ENCODE measurements at regions not wholly inside any gene's neighbourhood (a gene's known extent, or its start where the extent isn't known, plus 50 kb on each side); places are given as distances from the start of the nearest gene placed in this dataset.
"Not testable (repeated sequence)": the region's sequence is repeated elsewhere in the genome, so short reads cannot be mapped to it uniquely, and the experiment has no call there.

DNA sequence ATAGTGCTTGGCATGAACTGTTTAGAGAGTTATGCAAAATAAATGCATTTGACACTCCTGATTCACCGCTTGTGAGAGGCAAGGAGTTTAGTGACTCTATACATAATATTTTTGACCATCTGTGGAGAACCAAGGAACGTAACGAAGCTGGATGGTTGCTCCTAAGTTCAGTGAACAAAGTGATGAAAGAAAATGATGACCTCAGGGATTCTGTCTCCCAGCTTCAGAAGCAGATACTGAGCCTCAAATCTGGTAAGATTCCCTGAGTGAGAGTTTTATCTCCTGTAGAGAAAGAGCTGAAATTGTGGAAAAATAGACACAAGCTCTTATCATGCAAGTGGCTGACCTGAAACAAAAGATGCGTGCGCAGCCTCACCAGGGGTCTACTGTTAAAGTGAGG lies 273.6 kb upstream of the ZNF385D start:
- not testable (repeated sequence) for H3K4me3 Mint-ChIP-seq; ATAC-seq (replicated peaks in 1 of 2); H3K27ac Mint-ChIP-seq; H3K27me3 Mint-ChIP-seq (ENCODE audit: low read depth); DNase-seq; H3K36me3 Mint-ChIP-seq (ENCODE audit: insufficient read depth in 2 of 2); H3K4me1 Mint-ChIP-seq (ENCODE audit: low read depth)
- peaks cover 4 to 10% of the 10 kb centered on the region in 2 donors for H3K9me3 Mint-ChIP-seq

DNA sequence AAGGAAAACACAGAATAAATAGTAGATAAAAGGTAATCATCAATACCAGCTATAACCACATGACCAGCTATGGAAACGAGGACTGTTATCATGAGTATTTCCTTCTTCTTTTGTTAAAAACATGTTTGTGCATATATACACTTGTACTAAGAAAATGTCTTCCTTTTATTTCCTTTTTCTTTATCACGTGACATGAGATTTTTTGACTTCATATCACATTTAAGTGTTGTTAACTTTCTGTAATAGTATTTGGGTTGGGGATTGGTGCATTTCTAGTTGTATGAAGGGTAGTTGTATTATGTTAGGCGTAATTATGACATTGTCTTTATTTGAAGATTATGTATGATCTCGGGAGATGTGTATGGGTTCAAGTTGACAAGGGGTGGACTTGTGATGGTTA lies 278.5 kb upstream of the ZNF385D start:
- Mint-ChIP-seq H3K4me1 (ENCODE audit: low read depth) (no peaks in the 10 kb centered on the region), H3K27me3 (ENCODE audit: low read depth) (no peaks in the 10 kb centered on the region), H3K4me3 (no peak overlapping the region), H3K27ac (no peak overlapping the region), H3K9me3 (peaks cover 2 to 10% of the 10 kb centered on the region in 2 donors), H3K36me3 (ENCODE audit: insufficient read depth in 2 of 2) (no peaks in the 10 kb centered on the region)
- no peak for ATAC-seq (replicated peaks in 1 of 2)
- no peak for DNase-seq

DNA sequence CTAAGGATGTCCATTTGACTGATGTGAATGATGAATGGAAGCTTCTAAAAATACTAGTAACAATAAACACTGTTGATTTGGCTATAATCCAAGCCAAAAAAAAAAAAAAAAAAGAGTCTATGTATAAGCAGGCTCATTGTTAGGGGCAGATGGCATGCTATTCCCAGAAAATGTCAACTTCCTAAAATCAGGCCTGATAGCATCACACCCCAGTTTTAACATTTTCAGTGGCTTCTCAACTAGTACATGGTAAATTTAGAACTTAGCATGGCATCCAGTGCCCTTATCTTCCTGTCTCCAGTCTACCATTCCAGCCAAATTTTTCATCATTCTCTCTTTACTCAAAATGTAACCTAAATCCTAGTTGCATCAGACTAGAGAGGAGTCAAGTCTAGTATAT lies 288.2 kb upstream of the ZNF385D start:
- no peaks in the 10 kb centered on the region for H3K27me3 Mint-ChIP-seq (ENCODE audit: low read depth)
- no peaks in the 10 kb centered on the region for H3K36me3 Mint-ChIP-seq (ENCODE audit: insufficient read depth in 2 of 2)
- no peak for ATAC-seq (replicated peaks in 1 of 2)
- H3K27ac Mint-ChIP-seq: no peak overlapping the region
- H3K9me3 Mint-ChIP-seq: peaks cover 7 to 14% of the 10 kb centered on the region in 2 donors
- no peak overlapping the region for H3K4me3 Mint-ChIP-seq
- DNase-seq: no peak
- no peaks in the 10 kb centered on the region for H3K4me1 Mint-ChIP-seq (ENCODE audit: low read depth)

DNA sequence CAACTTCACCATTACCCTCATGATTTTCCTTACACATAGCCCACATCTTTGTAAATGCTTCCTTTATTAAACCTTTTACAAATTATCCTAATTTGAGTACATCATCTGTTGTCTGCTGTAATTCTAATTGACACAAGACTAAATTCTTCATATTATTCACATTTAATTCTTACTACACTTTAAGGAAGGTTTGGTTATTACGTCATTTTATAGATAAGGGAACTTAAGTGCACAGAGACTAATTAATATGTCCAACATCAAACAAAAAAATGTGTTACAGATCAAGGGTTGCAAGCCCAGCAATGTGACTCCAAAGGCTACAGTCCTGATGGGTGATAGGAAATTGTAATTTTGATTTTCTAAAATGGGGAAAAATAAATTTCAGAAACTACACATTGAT lies 289.1 kb upstream of the ZNF385D start:
- H3K27ac Mint-ChIP-seq: no peak overlapping the region
- no peak overlapping the region for H3K4me3 Mint-ChIP-seq
- no peaks in the 10 kb centered on the region for H3K36me3 Mint-ChIP-seq (ENCODE audit: insufficient read depth in 2 of 2)
- peaks cover 13 to 17% of the 10 kb centered on the region in 2 donors for H3K9me3 Mint-ChIP-seq
- DNase-seq (no peak), ATAC-seq (replicated peaks in 1 of 2) (no peak)
- no peaks in the 10 kb centered on the region for H3K4me1 Mint-ChIP-seq (ENCODE audit: low read depth)
- H3K27me3 Mint-ChIP-seq (ENCODE audit: low read depth): no peaks in the 10 kb centered on the region

DNA sequence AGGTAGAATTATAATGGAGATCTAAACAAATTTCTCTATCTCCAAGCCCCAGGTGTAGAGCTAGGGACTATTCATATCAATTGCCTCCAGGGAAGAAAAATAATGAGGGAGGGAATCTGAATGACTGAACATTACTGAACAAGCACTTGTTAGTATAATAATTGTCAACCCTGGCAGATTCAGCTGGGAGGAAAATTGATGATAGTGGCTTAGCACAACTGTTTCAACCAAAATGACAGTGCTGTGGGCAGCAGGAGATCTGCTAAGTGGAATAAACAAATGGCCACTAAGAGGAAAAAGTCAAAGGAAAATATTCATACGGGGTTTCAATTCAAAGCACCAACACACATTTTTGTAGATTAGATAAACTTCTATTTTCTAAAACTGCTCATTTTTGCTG lies 294.9 kb upstream of the ZNF385D start:
- ATAC-seq (replicated peaks in 1 of 2): no peak
- peaks cover 3 to 8% of the 10 kb centered on the region in 2 donors for H3K9me3 Mint-ChIP-seq
- no peak overlapping the region for H3K4me3 Mint-ChIP-seq
- no peak overlapping the region for H3K27ac Mint-ChIP-seq
- H3K4me1 Mint-ChIP-seq (ENCODE audit: low read depth): no peaks in the 10 kb centered on the region
- H3K36me3 Mint-ChIP-seq (ENCODE audit: insufficient read depth in 2 of 2): no peaks in the 10 kb centered on the region
- no peak for DNase-seq
- no peaks in the 10 kb centered on the region for H3K27me3 Mint-ChIP-seq (ENCODE audit: low read depth)

DNA sequence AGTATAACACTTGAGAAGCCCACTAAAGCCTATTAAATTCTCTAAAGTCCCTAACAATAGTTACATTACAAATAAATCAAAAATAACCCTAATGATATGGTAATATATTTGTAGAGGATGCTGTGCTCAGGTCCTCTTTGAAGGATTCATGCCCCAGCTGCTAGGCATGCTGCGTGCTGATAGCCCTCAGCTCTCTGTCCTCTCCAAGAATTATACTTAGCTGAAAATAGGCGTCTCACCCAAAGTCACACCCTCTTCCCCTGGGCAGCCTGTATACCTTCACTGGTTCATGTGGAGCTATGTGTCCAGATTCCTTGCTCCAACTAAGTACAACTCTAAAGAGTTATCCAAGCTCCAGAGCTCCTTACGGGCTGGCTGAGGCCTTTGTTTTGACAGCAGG lies 312.5 kb upstream of the ZNF385D start:
- no peak overlapping the region for H3K4me3 Mint-ChIP-seq
- H3K27ac Mint-ChIP-seq: no peak overlapping the region
- H3K36me3 Mint-ChIP-seq (ENCODE audit: insufficient read depth in 2 of 2): no peaks in the 10 kb centered on the region
- ATAC-seq (replicated peaks in 1 of 2): no peak
- peaks cover 5 to 13% of the 10 kb centered on the region in 2 donors for H3K9me3 Mint-ChIP-seq
- no peaks in the 10 kb centered on the region for H3K4me1 Mint-ChIP-seq (ENCODE audit: low read depth)
- DNase-seq: no peak
- H3K27me3 Mint-ChIP-seq (ENCODE audit: low read depth): no peaks in the 10 kb centered on the region

DNA sequence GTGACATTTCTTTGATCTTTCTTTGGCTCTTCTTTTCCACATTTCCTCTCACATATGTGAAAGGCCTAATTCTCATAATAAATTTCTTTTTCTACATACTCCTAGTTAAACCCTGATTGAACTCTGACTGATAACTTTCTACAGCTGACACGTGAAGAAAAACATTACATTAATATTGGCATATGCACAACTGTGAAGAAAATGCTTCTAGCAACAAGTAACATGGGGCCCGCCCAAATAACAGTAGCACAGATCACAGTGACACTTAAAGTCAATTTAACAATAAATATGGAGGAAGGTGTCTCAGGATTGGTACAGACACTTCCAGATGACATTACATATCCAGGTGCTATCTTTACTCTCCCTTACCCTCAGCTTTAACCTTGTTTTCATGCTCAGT lies 317.6 kb upstream of the ZNF385D start:
- ATAC-seq (replicated peaks in 1 of 2): no peak
- H3K27me3 Mint-ChIP-seq (ENCODE audit: low read depth): no peaks in the 10 kb centered on the region

DNA sequence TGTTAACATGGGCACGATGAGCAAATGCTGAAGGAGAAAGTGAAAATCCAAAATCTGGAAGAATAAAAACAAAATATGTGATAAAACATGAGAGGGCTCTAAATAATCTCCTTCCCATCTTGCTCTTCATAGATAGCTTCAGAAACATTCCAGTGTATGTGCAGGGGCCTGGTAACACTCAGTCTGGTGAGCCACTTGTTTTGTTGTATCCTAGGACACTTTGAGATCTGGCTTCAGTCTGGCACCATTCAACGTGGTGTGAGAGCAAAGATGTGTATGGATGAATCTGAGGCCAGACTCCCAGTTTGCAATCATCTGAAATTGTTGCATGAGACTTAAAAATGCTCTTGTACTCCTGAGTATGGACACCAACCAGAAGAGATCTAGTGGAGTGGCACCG lies 337.2 kb upstream of the ZNF385D start:
- peaks cover 2% of the 10 kb centered on the region in 2 donors for H3K9me3 Mint-ChIP-seq
- H3K27me3 Mint-ChIP-seq (ENCODE audit: low read depth): no peaks in the 10 kb centered on the region
- no peak overlapping the region for H3K4me3 Mint-ChIP-seq
- H3K36me3 Mint-ChIP-seq (ENCODE audit: insufficient read depth in 2 of 2): peaks cover 0 to 1% of the 10 kb centered on the region in 2 donors
- no peak for DNase-seq
- no peaks in the 10 kb centered on the region for H3K4me1 Mint-ChIP-seq (ENCODE audit: low read depth)
- no peak for ATAC-seq (replicated peaks in 1 of 2)
- no peak overlapping the region for H3K27ac Mint-ChIP-seq

More for the DNA sequence above, 317.6 kb upstream of the ZNF385D start:
- no peaks in the 10 kb centered on the region for H3K36me3 Mint-ChIP-seq (ENCODE audit: insufficient read depth in 2 of 2)
- DNase-seq: no peak
- H3K9me3 Mint-ChIP-seq: peaks cover 5 to 13% of the 10 kb centered on the region in 2 donors
- no peak overlapping the region for H3K4me3 Mint-ChIP-seq
- no peak overlapping the region for H3K27ac Mint-ChIP-seq
- no peaks in the 10 kb centered on the region for H3K4me1 Mint-ChIP-seq (ENCODE audit: low read depth)

DNA sequence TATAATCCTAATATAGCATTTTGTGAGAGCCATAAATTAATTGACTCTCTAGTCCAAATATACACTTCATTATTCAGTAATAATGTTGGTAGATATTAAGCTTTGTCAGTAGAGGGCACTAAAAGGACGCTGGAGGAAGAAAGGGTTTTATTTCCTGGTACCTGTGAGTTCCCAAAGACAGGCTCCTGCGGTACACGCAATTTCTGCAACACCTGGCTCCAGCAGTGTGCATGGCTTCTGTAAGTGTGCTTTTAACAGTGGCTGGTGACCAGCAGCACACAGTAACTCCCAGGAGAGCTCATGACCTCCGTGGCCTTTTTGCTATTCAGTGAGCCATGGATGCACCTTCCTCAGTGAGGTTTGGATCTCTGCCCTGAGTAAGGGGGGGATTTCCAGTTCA lies 338.3 kb upstream of the ZNF385D start:
- Mint-ChIP-seq H3K36me3 (ENCODE audit: insufficient read depth in 2 of 2) (peaks cover 0 to 1% of the 10 kb centered on the region in 2 donors), H3K27ac (no peak overlapping the region), H3K4me1 (ENCODE audit: low read depth) (no peaks in the 10 kb centered on the region), H3K9me3 (peaks cover 0 to 2% of the 10 kb centered on the region in 2 donors), H3K4me3 (no peak overlapping the region), H3K27me3 (ENCODE audit: low read depth) (no peaks in the 10 kb centered on the region)
- ATAC-seq (replicated peaks in 1 of 2) (no peak), DNase-seq (no peak)

DNA sequence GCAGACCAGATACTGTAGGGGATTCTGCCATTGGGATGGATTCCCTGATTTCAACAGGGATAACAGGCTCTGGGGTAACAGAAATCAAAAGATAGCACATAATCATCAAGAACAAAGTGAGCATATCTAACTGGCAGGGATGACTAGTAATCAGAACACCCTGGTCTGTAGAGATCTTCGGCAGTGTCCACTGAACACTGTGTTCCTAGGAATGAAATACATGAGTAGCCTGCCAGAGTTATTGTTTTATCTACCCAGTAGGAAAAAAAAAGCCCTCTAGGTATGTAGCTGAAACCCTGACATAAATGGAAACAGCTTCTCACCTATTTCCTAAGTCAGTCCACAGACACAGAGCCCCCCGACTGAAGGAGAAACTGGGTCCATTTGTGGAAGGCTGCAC lies 340.3 kb upstream of the ZNF385D start:
- no peaks in the 10 kb centered on the region for H3K4me1 Mint-ChIP-seq (ENCODE audit: low read depth)
- no peak for ATAC-seq (replicated peaks in 1 of 2)
- no peaks in the 10 kb centered on the region for H3K36me3 Mint-ChIP-seq (ENCODE audit: insufficient read depth in 2 of 2)
- no peaks in the 10 kb centered on the region for H3K27me3 Mint-ChIP-seq (ENCODE audit: low read depth)
- H3K27ac Mint-ChIP-seq: no peak overlapping the region
- no peak overlapping the region for H3K4me3 Mint-ChIP-seq
- peaks cover 1 to 3% of the 10 kb centered on the region in 2 donors for H3K9me3 Mint-ChIP-seq
- no peak for DNase-seq

DNA sequence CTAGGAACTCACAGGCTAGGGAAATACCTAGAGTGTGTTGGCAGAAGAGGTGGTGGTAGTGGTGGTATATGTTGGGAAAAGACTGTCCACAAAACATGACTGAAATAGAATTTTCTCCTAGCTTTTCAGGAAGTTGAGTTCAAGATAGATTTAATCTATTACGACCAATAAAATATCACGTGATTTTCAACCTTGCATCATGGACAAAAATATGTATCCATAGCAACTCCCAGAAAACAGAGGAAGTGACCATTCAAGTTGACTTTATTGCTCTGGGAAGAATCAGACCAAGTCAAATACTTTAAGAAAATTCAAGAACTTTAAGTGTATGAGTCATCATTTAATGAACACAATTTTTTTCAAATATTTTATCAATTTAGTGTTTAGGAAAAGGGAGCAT lies 347.0 kb upstream of the ZNF385D start:
- no peaks in the 10 kb centered on the region for H3K4me1 Mint-ChIP-seq (ENCODE audit: low read depth)
- DNase-seq (no peak), ATAC-seq (replicated peaks in 1 of 2) (no peak)
- H3K9me3 Mint-ChIP-seq: peaks cover 5 to 8% of the 10 kb centered on the region in 2 donors
- H3K27me3 Mint-ChIP-seq (ENCODE audit: low read depth): no peaks in the 10 kb centered on the region
- no peak overlapping the region for H3K27ac Mint-ChIP-seq
- no peaks in the 10 kb centered on the region for H3K36me3 Mint-ChIP-seq (ENCODE audit: insufficient read depth in 2 of 2)
- no peak overlapping the region for H3K4me3 Mint-ChIP-seq

DNA sequence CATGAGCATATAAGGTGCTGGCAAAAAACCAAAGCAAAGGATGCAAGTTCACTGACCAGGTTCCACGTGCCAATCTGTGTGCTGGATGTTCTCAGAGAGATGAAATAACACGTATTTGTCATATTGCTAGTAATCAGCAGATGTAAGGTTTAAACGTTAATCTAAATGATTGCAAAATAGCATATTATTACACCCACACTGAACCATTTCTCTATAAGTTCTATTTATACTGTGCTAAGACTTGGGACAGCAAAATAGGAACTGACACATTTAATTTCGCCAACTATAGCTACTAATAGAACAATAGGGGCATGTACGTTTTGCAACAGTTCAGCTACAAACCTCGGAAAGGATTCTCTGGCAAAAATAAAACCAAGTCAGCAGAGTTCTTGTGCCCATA lies 350.3 kb upstream of the ZNF385D start:
- Mint-ChIP-seq H3K4me1 (ENCODE audit: low read depth) (no peaks in the 10 kb centered on the region), H3K27ac (no peak overlapping the region), H3K27me3 (ENCODE audit: low read depth) (no peaks in the 10 kb centered on the region), H3K9me3 (peaks cover 4 to 5% of the 10 kb centered on the region in 2 donors), H3K4me3 (no peak overlapping the region), H3K36me3 (ENCODE audit: insufficient read depth in 2 of 2) (no peaks in the 10 kb centered on the region)
- DNase-seq (no peak), ATAC-seq (replicated peaks in 1 of 2) (no peak)

DNA sequence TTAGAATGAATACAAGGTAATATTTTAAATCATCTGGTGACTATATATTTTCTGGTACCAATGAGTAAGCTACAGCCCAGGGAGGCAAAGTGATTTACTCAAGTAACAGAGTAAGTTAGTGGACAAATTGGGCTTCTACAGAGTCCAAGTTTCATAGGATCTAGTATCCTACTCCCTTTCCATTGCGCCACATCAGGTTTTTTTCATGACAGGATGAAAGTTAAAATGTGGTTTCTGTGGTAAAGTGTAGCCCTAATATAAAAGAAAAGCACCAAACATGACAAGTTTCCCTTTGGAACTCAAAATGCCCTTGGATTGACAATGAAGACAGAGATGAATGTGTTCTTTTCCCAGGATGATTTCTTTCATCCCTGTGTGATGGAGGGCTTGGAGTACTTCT lies 350.8 kb upstream of the ZNF385D start:
- H3K4me1 Mint-ChIP-seq (ENCODE audit: low read depth): no peaks in the 10 kb centered on the region
- H3K36me3 Mint-ChIP-seq (ENCODE audit: insufficient read depth in 2 of 2): no peaks in the 10 kb centered on the region
- peaks cover 7% of the 10 kb centered on the region in 2 donors for H3K9me3 Mint-ChIP-seq
- no peak overlapping the region for H3K27ac Mint-ChIP-seq
- ATAC-seq (replicated peaks in 1 of 2): no peak
- no peak for DNase-seq
- no peaks in the 10 kb centered on the region for H3K27me3 Mint-ChIP-seq (ENCODE audit: low read depth)
- H3K4me3 Mint-ChIP-seq: no peak overlapping the region

DNA sequence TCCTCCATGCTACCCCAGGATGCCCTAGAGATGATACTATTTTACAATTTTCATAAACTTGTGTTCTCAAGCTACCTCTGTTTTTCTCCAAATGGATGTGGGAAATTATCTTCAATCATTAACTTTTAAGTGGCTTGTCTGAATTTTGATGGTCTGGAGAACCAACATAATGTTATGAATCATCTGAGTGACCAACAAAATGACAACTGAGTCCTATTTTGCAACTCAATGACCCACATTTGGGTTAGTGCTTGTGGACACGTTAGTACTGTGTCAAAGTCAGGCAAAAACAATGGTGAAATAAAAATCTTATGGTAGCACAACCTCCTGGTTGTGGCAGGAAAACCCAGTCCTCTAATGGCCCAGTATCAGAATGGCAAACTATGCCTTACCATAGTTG lies 352.4 kb upstream of the ZNF385D start:
- Mint-ChIP-seq H3K4me3 (no peak overlapping the region), H3K9me3 (peaks cover 7% of the 10 kb centered on the region in 2 donors), H3K36me3 (ENCODE audit: insufficient read depth in 2 of 2) (no peaks in the 10 kb centered on the region), H3K27me3 (ENCODE audit: low read depth) (no peaks in the 10 kb centered on the region), H3K27ac (no peak overlapping the region), H3K4me1 (ENCODE audit: low read depth) (no peaks in the 10 kb centered on the region)
- ATAC-seq (replicated peaks in 1 of 2) (no peak), DNase-seq (no peak)
